ENCODE measurements at regions not wholly inside any gene's neighbourhood (a gene's known extent, or its start where the extent isn't known, plus 50 kb on each side); places are given as distances from the start of the nearest gene placed in this dataset.

GRCh38 chr3:6216135-6217026 is 644.5 kb upstream of the GRM7 start:
- intact Hi-C loops (cut with micrococcal nuclease) = no loop called here
- H3K27ac ChIP-seq (ENCODE audit: low read length) = no peak overlapping the region
- H3K36me3 ChIP-seq (ENCODE audit: control insufficient read depth, insufficient read depth, low read length) = no peaks in the 10 kb centered on the region
- no peaks in the 10 kb centered on the region for H3K27me3 Mint-ChIP-seq (ENCODE audit: low read depth in 2 of 2)
- no peaks in the 10 kb centered on the region for H3K9me3 ChIP-seq (ENCODE audit: control insufficient read depth, insufficient read depth, low read length)
- TF ChIP-seq, protein P1, sequence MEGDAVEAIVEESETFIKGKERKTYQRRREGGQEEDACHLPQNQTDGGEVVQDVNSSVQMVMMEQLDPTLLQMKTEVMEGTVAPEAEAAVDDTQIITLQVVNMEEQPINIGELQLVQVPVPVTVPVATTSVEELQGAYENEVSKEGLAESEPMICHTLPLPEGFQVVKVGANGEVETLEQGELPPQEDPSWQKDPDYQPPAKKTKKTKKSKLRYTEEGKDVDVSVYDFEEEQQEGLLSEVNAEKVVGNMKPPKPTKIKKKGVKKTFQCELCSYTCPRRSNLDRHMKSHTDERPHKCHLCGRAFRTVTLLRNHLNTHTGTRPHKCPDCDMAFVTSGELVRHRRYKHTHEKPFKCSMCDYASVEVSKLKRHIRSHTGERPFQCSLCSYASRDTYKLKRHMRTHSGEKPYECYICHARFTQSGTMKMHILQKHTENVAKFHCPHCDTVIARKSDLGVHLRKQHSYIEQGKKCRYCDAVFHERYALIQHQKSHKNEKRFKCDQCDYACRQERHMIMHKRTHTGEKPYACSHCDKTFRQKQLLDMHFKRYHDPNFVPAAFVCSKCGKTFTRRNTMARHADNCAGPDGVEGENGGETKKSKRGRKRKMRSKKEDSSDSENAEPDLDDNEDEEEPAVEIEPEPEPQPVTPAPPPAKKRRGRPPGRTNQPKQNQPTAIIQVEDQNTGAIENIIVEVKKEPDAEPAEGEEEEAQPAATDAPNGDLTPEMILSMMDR (IDR thresholded peaks at IDR 0.05) = no peak
- no peaks in the 10 kb centered on the region for H3K27me3 ChIP-seq (ENCODE audit: control insufficient read depth, insufficient read depth, low read length)
- no peaks in the 10 kb centered on the region for H3K36me3 Mint-ChIP-seq
- no peak for ATAC-seq
- H3K4me3 ChIP-seq (ENCODE audit: low read length) = no peak overlapping the region
- no peaks in the 10 kb centered on the region for H3K4me1 Mint-ChIP-seq
- no peak overlapping the region for H3K4me3 Mint-ChIP-seq
- H3K9me3 Mint-ChIP-seq = peaks cover 6 to 14% of the 10 kb centered on the region in 2 donors
- 65% methylated on average over 3 of the region's 3 CpGs for WGBS (ENCODE audit: insufficient coverage)
- H3K4me1 ChIP-seq (ENCODE audit: control insufficient read depth, insufficient read depth, low read length) = no peaks in the 10 kb centered on the region
- DNase-seq = no peak
- H3K27ac Mint-ChIP-seq = no peak overlapping the region

- Mint-ChIP-seq H3K27me3 (ENCODE audit: low read depth in 2 of 2) (no peaks in the 10 kb centered on the region), H3K36me3 (no peaks in the 10 kb centered on the region), H3K4me3 (no peak overlapping the region), H3K27ac (no peak overlapping the region), H3K9me3 (peaks cover 6 to 12% of the 10 kb centered on the region in 2 donors), H3K4me1 (no peaks in the 10 kb centered on the region)
- H3K4me1 ChIP-seq (ENCODE audit: control insufficient read depth, insufficient read depth, low read length) = no peaks in the 10 kb centered on the region
- H3K27ac ChIP-seq (ENCODE audit: low read length) = no peak overlapping the region
- H3K36me3 ChIP-seq (ENCODE audit: control insufficient read depth, insufficient read depth, low read length) = no peaks in the 10 kb centered on the region
- no peak for ATAC-seq
- no peak for DNase-seq
- H3K4me3 ChIP-seq (ENCODE audit: low read length) = no peak overlapping the region
- TF ChIP-seq, protein P1 (IDR thresholded peaks at IDR 0.05) = no peak
- intact Hi-C loops (cut with micrococcal nuclease) = no loop called here
- H3K9me3 ChIP-seq (ENCODE audit: control insufficient read depth, insufficient read depth, low read length) = no peaks in the 10 kb centered on the region
- H3K27me3 ChIP-seq (ENCODE audit: control insufficient read depth, insufficient read depth, low read length) = no peaks in the 10 kb centered on the region
- no CpG with 5 or more reads among the region's 2 CpGs for WGBS (ENCODE audit: insufficient coverage)
These were observed 640.5 kb upstream of the GRM7 start for GRCh38 chr3:6220447-6220846.

DNA sequence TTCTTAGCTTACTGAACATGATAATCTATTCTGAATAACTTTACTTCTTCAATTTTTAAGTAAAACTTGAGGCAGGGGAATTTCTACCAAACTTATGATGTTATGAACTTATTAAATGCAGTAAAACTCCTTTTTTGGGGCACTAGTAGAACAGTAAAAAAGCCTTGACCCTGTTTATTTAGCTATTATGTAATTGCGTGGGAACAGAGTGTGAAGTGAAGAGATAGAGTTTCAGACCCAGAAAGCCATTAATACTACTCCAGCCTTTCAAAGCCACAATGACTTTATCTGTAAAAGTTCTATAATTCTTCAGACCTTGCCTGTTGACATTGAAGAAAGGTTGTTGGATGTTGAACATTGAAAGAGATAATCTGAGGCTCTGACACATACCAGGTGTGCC is 638.8 kb upstream of the GRM7 start:
- Histone ChIP-seq H3K36me3 (ENCODE audit: control insufficient read depth, insufficient read depth, low read length) (no peaks in the 10 kb centered on the region), H3K4me1 (ENCODE audit: control insufficient read depth, insufficient read depth, low read length) (no peaks in the 10 kb centered on the region), H3K27ac (ENCODE audit: low read length) (no peak overlapping the region), H3K9me3 (ENCODE audit: control insufficient read depth, insufficient read depth, low read length) (no peaks in the 10 kb centered on the region), H3K4me3 (ENCODE audit: low read length) (no peak overlapping the region), H3K27me3 (ENCODE audit: control insufficient read depth, insufficient read depth, low read length) (no peaks in the 10 kb centered on the region)
- no peaks in the 10 kb centered on the region for H3K4me1 Mint-ChIP-seq
- no peak overlapping the region for H3K27ac Mint-ChIP-seq
- H3K4me3 Mint-ChIP-seq = no peak overlapping the region
- WGBS (ENCODE audit: insufficient coverage) = no CpG with 5 or more reads among the region's 1 CpG
- TF ChIP-seq, protein P1 (IDR thresholded peaks at IDR 0.05) = no peak
- H3K9me3 Mint-ChIP-seq = peaks cover 10 to 12% of the 10 kb centered on the region in 2 donors
- ATAC-seq (no peak), DNase-seq (no peak)
- no peaks in the 10 kb centered on the region for H3K36me3 Mint-ChIP-seq
- no peaks in the 10 kb centered on the region for H3K27me3 Mint-ChIP-seq (ENCODE audit: low read depth in 2 of 2)
- intact Hi-C loops (cut with micrococcal nuclease) = no loop called here

DNA sequence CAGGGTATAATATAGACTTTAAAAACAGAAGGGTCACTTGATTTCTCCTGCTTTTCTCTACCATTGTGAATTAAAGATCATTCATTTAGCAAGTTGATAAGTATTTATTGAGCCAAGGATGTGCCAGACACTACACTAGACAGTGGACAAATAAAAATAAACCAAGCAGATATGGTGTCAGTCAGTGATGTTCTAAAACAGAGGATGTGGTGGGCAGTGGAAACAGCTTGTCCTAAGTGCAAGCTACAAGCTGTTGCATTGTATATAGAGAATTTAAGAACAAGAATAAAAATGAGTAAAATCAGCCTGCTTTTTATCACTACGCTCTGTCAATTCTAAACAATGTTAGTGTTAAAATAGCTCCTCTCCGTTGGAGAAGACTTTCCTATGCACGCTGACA is 637.3 kb upstream of the GRM7 start:
- Mint-ChIP-seq H3K9me3 (peaks cover 7% of the 10 kb centered on the region in 2 donors), H3K36me3 (no peaks in the 10 kb centered on the region), H3K4me1 (no peaks in the 10 kb centered on the region), H3K4me3 (no peak overlapping the region), H3K27me3 (ENCODE audit: low read depth in 2 of 2) (no peaks in the 10 kb centered on the region), H3K27ac (no peak overlapping the region)
- Histone ChIP-seq H3K27ac (ENCODE audit: low read length) (no peak overlapping the region), H3K36me3 (ENCODE audit: control insufficient read depth, insufficient read depth, low read length) (no peaks in the 10 kb centered on the region), H3K27me3 (ENCODE audit: control insufficient read depth, insufficient read depth, low read length) (no peaks in the 10 kb centered on the region), H3K9me3 (ENCODE audit: control insufficient read depth, insufficient read depth, low read length) (no peaks in the 10 kb centered on the region), H3K4me1 (ENCODE audit: control insufficient read depth, insufficient read depth, low read length) (no peaks in the 10 kb centered on the region), H3K4me3 (ENCODE audit: low read length) (no peak overlapping the region)
- intact Hi-C loops (cut with micrococcal nuclease) = no loop called here
- ATAC-seq (no peak), DNase-seq (no peak)
- 93% methylated on average over 2 of the region's 3 CpGs for WGBS (ENCODE audit: insufficient coverage)
- TF ChIP-seq, protein P1 (IDR thresholded peaks at IDR 0.05) = no peak

Measured in natural killer cell (primary cell).